Skeletal muscle satellite cell (primary cell): ENCODE measurements at regions not wholly inside any gene's neighbourhood (a gene's known extent, or its start where the extent isn't known, plus 50 kb on each side); places are given as distances from the start of the nearest gene placed in this dataset.
"Not testable (repeated sequence)": the region's sequence is repeated elsewhere in the genome, so short reads cannot be mapped to it uniquely, and the experiment has no call there.

Source experiments
- H3K27me3 ChIP-seq: 2 replicates; pipeline ENCODE4 v1.7.0; 2013; ENCODE audit warnings: low read length; ENCODE audit not compliant: control insufficient read depth, insufficient read depth
- H3K36me3 ChIP-seq: 2 replicates; pipeline ENCODE4 v1.7.0; 2013; ENCODE audit warnings: mild to moderate bottlenecking, control low read depth, low read length; ENCODE audit not compliant: insufficient read depth
- H3K4me1 ChIP-seq: 2 replicates; pipeline ENCODE4 v1.7.0; 2013; ENCODE audit warnings: low read length; ENCODE audit not compliant: control insufficient read depth, insufficient read depth
- H3K4me2 ChIP-seq: 2 replicates; pipeline ENCODE4 v1.7.0; 2013; ENCODE audit warnings: mild to moderate bottlenecking, low read length
- H3K4me3 ChIP-seq: 2 replicates; pipeline ENCODE4 v1.7.0; 2013; ENCODE audit warnings: low read length
- H3K9ac ChIP-seq: 2 replicates; pipeline ENCODE4 v1.7.0; 2013; ENCODE audit warnings: mild to moderate bottlenecking, low read depth, low read length, moderate library complexity
- H3K9me3 ChIP-seq: replicated peaks from 2 replicates; pipeline ENCODE4 v1.7.0; 2013; ENCODE audit warnings: mild to moderate bottlenecking, control low read depth, low read length

DNA sequence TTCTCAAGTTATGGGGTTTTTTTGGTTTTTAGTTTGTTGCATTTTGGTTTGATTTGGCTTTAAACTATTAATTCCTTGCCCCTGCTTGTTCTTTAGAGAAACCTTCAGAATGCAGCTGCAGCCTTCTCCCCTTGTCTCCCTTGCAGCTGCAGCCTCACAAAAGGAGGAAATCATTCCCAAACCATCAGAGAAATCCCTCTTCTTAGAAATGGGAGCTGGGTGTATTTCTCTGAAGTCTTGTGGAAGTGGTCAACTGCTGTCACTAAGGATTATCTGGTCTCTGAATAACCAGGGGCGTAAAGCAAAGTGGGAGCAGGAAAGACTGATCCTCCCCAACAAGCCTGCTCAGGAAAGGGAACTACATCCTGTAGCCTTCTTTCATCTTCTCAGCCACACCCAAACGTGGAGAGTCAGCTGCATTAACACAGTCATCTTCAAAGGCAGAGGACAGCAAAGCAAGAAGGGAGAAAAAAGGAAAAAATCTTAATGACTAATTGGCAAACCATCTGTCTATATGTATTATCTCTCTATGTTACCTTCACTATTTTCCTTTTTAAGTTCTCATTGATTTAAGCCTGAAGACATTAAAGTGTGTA is 1834.1 kb upstream of the PIK3C3 start:
- no peak overlapping the region for H3K4me2 ChIP-seq
- no peak overlapping the region for H3K4me3 ChIP-seq
- no peaks in the 10 kb centered on the region for H3K36me3 ChIP-seq
- H3K27me3 ChIP-seq: no peaks in the 10 kb centered on the region
- no peak overlapping the region for H3K9ac ChIP-seq
- peaks cover 11% of the 10 kb centered on the region for H3K4me1 ChIP-seq
- H3K9me3 ChIP-seq: no peaks in the 10 kb centered on the region

DNA sequence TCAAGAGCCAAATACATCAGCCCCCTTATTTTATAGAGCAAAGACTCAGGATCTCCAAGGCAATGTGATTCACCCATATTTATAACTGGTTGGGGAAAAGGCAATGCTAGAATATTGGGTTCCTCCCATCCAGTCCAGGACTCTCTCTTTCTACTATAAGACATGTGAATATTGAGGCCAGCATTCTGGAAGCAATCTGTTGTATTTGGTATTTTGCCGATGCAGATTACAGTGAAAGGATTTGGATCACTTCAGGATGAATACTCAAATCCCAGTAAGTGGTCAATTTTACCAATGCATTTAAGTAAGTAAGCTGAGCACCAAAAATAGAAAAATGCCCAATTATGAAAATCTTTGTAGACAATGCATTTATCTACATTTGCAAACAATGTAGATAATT is 1834.7 kb upstream of the PIK3C3 start:
- Histone ChIP-seq H3K9me3 (no peaks in the 10 kb centered on the region), H3K36me3 (no peaks in the 10 kb centered on the region), H3K4me3 (no peak overlapping the region), H3K4me1 (peaks cover 11% of the 10 kb centered on the region), H3K27me3 (no peaks in the 10 kb centered on the region), H3K9ac (no peak overlapping the region), H3K4me2 (no peak overlapping the region)

DNA sequence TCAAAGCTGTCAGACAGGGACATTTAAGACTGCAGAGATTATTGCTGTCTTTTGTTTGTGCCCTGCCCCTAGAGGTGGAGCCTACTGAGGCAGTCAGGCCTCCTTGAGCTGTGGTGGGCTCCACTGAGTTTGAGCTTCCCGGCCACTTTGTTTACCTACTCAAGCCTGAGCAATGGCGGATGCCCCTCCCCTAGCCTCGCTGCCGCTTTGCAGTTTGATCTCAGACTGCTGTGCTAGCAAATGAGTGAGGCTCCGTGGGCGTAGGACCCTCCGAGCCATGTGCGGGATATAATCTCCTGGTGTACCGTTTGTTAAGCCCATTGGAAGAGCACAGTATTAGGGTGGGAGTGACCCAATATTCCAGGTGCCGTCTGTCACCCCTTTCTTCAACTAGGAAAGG is 1835.5 kb upstream of the PIK3C3 start:
- H3K4me3 ChIP-seq, H3K9ac ChIP-seq, H3K27me3 ChIP-seq, H3K9me3 ChIP-seq, H3K36me3 ChIP-seq, H3K4me2 ChIP-seq: not testable (repeated sequence)
- H3K4me1 ChIP-seq: peaks cover 11% of the 10 kb centered on the region

DNA sequence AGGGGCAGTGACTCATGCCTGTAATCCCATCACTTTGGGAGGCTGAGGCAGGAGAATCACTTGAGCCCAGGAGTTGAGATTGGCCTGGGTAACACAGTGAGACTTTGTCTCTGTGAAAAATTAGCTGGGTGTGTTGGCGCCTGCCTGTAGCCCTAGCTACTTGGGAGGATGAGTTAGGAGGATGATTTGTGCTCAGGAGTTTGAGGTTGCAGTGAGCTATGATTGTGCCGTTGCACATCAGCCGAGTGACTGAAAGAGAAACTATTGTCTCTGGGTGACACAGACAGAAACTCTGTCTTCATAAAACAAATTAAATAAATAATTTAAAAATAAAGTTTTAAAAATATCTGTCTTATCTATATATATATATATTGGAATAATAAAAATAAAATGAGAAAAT is 1844.6 kb upstream of the PIK3C3 start:
- no peak overlapping the region for H3K4me3 ChIP-seq
- H3K4me1 ChIP-seq: no peaks in the 10 kb centered on the region
- no peaks in the 10 kb centered on the region for H3K36me3 ChIP-seq
- H3K9me3 ChIP-seq: no peaks in the 10 kb centered on the region
- H3K9ac ChIP-seq: no peak overlapping the region
- no peak overlapping the region for H3K4me2 ChIP-seq
- H3K27me3 ChIP-seq: no peaks in the 10 kb centered on the region

DNA sequence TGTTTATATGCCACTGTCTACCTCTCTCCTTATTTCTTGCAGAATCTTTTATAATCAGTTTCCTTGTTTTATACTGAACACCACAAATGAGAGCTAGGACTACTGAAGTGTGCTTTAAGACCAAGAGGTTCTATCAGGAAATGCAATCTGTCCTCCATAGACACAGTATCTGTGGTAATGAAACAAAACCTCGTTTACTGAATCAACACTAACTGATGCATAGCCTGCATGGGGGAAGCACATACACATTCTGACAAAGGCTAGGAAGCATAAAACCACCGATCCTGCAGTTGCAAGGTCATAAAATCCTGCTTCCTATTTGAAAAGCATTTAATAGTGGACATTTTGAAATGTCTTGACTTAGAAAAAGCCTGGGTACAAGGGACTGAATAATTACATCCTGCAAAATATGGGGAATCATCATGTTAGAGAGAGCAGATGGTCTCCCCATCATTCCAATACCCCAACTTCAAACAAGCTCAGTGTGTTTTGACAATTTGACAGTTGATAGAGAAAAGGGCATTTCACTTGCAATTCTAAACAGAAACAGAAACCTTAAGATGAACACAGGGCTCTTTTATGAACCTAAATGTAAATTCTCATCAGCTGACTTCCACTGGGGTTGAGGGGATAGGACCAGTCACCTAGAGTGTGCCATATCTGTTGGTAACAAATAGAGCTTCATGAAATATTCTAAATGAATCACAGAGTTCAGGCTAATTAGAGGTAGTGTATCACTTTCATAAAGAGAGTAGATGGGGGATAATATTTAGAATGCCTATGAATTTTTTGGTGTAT is 1845.6 kb upstream of the PIK3C3 start:
- Histone ChIP-seq H3K9ac (no peak overlapping the region), H3K9me3 (no peaks in the 10 kb centered on the region), H3K36me3 (no peaks in the 10 kb centered on the region), H3K4me3 (no peak overlapping the region), H3K4me2 (no peak overlapping the region), H3K4me1 (no peaks in the 10 kb centered on the region), H3K27me3 (no peaks in the 10 kb centered on the region)

DNA sequence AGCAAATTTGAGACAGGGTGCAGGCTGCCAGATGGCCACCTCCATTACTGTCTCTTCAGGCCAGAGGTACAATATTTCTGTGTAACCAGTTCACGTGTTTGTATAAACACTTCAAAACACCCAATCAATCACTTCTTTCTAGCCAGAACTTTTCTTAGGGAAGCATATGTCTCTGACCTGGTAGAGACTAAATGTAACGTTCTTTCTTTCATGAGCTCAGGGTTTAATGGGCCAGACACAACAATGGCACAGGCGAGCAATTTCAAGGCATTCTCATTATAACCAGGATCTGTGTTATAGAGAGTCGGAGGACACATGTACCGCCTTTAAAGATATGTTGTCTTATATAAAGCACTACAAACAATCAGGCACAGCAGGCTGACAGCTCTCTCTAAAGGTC is 1846.4 kb upstream of the PIK3C3 start:
- Histone ChIP-seq H3K27me3 (no peaks in the 10 kb centered on the region), H3K4me1 (no peaks in the 10 kb centered on the region), H3K36me3 (no peaks in the 10 kb centered on the region), H3K4me2 (no peak overlapping the region), H3K9me3 (no peaks in the 10 kb centered on the region), H3K4me3 (no peak overlapping the region), H3K9ac (no peak overlapping the region)

DNA sequence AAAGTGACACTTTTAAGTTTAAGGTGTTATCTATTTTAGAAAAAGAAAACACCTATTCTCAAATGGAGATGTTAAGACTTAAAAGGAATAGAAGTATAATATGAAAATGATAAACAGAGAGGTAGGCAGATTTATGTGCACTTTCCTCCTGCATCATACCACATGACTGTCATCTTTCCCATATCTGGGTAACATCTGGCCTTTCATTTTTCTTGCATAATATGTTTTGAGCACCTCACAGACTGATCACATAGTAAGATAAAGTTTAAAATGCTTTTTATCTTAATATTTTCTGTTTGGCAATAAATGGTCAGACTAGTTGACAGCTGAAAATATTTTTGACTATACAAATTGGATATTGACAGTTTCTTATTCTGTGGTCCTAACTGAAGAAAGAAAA is 1852.1 kb upstream of the PIK3C3 start:
- no peaks in the 10 kb centered on the region for H3K27me3 ChIP-seq
- H3K9ac ChIP-seq: no peak overlapping the region
- no peaks in the 10 kb centered on the region for H3K4me1 ChIP-seq
- no peak overlapping the region for H3K4me3 ChIP-seq
- no peaks in the 10 kb centered on the region for H3K9me3 ChIP-seq
- H3K4me2 ChIP-seq: no peak overlapping the region
- no peaks in the 10 kb centered on the region for H3K36me3 ChIP-seq

DNA sequence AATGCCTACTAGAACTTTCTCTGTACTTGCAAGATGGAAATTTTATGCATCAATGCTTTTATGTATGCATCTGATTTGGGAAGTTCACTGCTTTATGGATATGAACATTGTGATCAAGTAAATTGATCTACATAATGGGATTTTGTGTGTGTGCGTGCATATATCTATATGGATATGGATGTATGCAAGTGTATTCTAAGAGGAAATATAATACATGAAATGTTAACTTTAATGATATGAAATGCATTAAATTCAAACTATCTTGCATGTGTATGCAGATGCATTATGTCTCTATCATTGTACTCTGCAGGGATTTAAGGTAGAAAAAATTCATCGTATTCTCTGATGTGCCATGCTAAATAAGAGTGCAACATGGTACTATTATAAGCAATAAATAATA is 1855.4 kb upstream of the PIK3C3 start:
- Histone ChIP-seq H3K4me1 (peaks cover 4% of the 10 kb centered on the region), H3K36me3 (no peaks in the 10 kb centered on the region), H3K27me3 (no peaks in the 10 kb centered on the region), H3K9me3 (no peaks in the 10 kb centered on the region), H3K4me2 (no peak overlapping the region), H3K4me3 (no peak overlapping the region), H3K9ac (no peak overlapping the region)

DNA sequence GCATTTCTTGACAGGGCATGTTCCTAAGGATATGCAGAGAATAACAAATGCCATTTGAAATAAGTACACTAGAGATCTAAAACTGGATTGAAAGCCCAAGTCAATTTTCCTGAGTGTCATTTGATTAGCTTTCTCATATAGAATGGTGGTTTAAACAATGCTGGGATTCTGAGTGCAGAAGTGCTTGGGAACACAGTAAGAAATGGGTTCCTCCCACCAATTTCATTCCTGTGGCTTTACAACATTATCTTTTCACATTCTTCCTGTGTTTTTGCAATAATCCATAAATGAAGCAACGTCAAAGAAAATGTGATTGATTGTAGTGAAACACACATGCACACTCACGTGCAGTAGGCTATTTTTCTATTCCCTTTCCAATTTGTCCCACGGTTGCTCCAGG is 1858.4 kb upstream of the PIK3C3 start:
- no peaks in the 10 kb centered on the region for H3K36me3 ChIP-seq
- H3K27me3 ChIP-seq: no peaks in the 10 kb centered on the region
- no peak overlapping the region for H3K4me2 ChIP-seq
- no peak overlapping the region for H3K9ac ChIP-seq
- H3K9me3 ChIP-seq: no peaks in the 10 kb centered on the region
- peaks cover 15% of the 10 kb centered on the region for H3K4me1 ChIP-seq
- no peak overlapping the region for H3K4me3 ChIP-seq

DNA sequence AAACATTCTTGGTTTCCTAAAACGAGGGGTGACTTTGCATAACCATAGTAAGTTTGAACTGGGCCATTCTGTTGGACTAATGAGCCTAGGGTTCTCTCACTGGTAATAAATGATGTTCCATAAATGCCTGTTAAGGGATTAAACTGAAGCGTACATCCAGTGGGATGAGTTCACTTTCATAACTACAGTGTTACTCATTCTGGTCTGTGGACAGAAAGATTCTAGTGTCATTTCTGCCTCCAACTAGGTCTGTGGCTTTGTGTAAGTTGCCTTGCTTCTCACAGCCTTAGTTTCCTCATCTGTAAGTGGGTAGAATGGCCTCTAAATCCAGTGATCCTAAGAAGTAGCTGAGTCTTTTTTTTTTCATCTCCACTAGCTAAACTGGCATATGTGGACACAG is 1860.6 kb upstream of the PIK3C3 start:
- H3K4me1 ChIP-seq: peaks cover 15% of the 10 kb centered on the region
- no peak overlapping the region for H3K4me3 ChIP-seq
- no peaks in the 10 kb centered on the region for H3K9me3 ChIP-seq
- H3K9ac ChIP-seq: no peak overlapping the region
- H3K36me3 ChIP-seq: no peaks in the 10 kb centered on the region
- no peak overlapping the region for H3K4me2 ChIP-seq
- no peaks in the 10 kb centered on the region for H3K27me3 ChIP-seq

DNA sequence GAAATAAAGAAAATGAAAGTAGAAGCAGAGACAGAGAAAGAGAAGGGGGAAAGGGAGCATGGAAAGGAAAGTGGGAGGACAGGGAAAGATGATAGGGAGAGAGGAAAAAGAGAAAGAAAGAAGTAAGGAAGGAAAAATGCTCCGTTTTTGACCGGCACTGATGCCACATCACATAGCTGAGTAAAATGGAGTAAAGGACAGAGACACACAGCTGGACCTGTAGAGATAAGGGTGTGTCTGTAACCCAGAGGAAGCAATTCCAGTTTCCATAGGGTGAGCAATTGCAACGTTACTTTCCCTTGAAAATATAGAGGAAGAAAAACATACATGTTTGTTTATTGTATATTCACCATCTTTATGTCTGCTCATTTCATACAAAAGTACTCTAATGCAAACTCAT is 1866.9 kb upstream of the PIK3C3 start:
- Histone ChIP-seq H3K36me3 (no peaks in the 10 kb centered on the region), H3K4me1 (no peaks in the 10 kb centered on the region), H3K27me3 (no peaks in the 10 kb centered on the region), H3K4me2 (peak overlapping the region; percentile 73), H3K4me3 (peak overlapping the region; percentile 63), H3K9me3 (no peaks in the 10 kb centered on the region), H3K9ac (peak overlapping the region; percentile 67)

DNA sequence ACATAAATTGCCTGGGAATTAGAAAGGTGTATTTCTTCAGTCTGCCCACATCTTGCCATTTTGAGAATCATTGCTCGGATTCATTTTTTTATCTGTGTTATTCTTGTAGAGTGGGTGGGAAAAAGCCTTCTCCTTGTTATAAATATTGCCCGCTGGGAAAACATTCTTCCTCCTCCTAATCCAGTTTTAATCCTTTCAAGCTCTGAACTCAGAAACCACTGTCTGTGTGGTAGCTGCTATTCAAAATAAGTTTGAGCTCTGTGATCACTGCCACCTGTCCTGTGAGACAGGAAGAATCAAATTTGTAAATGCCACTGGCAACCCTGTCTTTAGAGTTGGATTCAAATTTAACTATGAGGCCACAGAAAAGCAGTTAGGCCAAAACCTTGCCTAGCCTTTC is 1875.2 kb upstream of the PIK3C3 start:
- Histone ChIP-seq H3K4me1 (no peaks in the 10 kb centered on the region), H3K9ac (no peak overlapping the region), H3K27me3 (no peaks in the 10 kb centered on the region), H3K4me2 (no peak overlapping the region), H3K9me3 (no peaks in the 10 kb centered on the region), H3K4me3 (no peak overlapping the region), H3K36me3 (no peaks in the 10 kb centered on the region)
